HFFc6 (cell line): ENCODE measurements at regions not wholly inside any gene's neighbourhood (a gene's known extent, or its start where the extent isn't known, plus 50 kb on each side); places are given as distances from the start of the nearest gene placed in this dataset.
A peak's percentile ranks its signal among the peaks of the same experiment; 100 is the strongest.

Experiments used
- DNase-seq: peaks from one replicate; pipeline ENCODE4 v3.0.0-alpha.2; 2018
- H3K27ac Mint-ChIP-seq: 2 replicates; pipeline ENCODE4 v1.8.0; 2020; ENCODE audit warnings: mild to moderate bottlenecking, mixed read lengths
- H3K27me3 Mint-ChIP-seq: 2 replicates; pipeline ENCODE4 v1.8.0; 2021; ENCODE audit warnings: mild to moderate bottlenecking, moderate library complexity, mixed read lengths; ENCODE audit not compliant: insufficient read depth
- H3K36me3 Mint-ChIP-seq: 2 replicates; pipeline ENCODE4 v1.8.0; 2021; ENCODE audit warnings: low read depth, mixed read lengths
- H3K4me1 Mint-ChIP-seq: 2 replicates; pipeline ENCODE4 v1.8.0; 2020; ENCODE audit warnings: low read depth, mixed read lengths
- H3K4me3 Mint-ChIP-seq: 2 replicates; pipeline ENCODE4 v1.8.0; 2020; ENCODE audit warnings: mild to moderate bottlenecking, moderate library complexity, mixed read lengths
- H3K9me3 Mint-ChIP-seq: 2 replicates; pipeline ENCODE4 v1.8.0; 2020; ENCODE audit warnings: mild to moderate bottlenecking, mixed read lengths
- CTCF ChIP-seq: fragments of 200-600 bp; sonication (generic); IDR thresholded peaks from 2 replicates; pipeline ENCODE4 v1.5.0; 2021; ENCODE audit warnings: antibody characterized with exemption, mild to moderate bottlenecking

GRCh38 chr1:222918801-222919477 lies 104.1 kb downstream of the DISP1 start:
- H3K4me1 Mint-ChIP-seq: peaks cover 44% of the 10 kb centered on the region
- H3K27me3 Mint-ChIP-seq: no peaks in the 10 kb centered on the region
- no peak for TF ChIP-seq CTCF
- DNase-seq: peak; percentile 39
- peaks cover 23% of the 10 kb centered on the region for H3K9me3 Mint-ChIP-seq
- H3K27ac Mint-ChIP-seq: peak overlapping the region; percentile 83
- H3K4me3 Mint-ChIP-seq: peak overlapping the region; percentile 58
- H3K36me3 Mint-ChIP-seq: peaks cover 26% of the 10 kb centered on the region

GRCh38 chr1:222919478-222919865 lies 104.6 kb downstream of the DISP1 start:
- no peak for TF ChIP-seq CTCF
- Mint-ChIP-seq H3K9me3 (peaks cover 23% of the 10 kb centered on the region), H3K4me3 (peak overlapping the region; percentile 58), H3K27ac (peak overlapping the region; percentile 83), H3K4me1 (peaks cover 40% of the 10 kb centered on the region), H3K36me3 (peaks cover 26% of the 10 kb centered on the region), H3K27me3 (no peaks in the 10 kb centered on the region)
- peak; percentile 25 for DNase-seq

- H3K27me3 Mint-ChIP-seq: no peaks in the 10 kb centered on the region
- peaks cover 33% of the 10 kb centered on the region for H3K4me1 Mint-ChIP-seq
- no peak for DNase-seq
- H3K4me3 Mint-ChIP-seq: no peak overlapping the region
- H3K36me3 Mint-ChIP-seq: peaks cover 26% of the 10 kb centered on the region
- no peak for TF ChIP-seq CTCF
- no peak overlapping the region for H3K27ac Mint-ChIP-seq
- peaks cover 23% of the 10 kb centered on the region for H3K9me3 Mint-ChIP-seq
These were observed 105.3 kb downstream of the DISP1 start for GRCh38 chr1:222920169-222920568.

- no peak for TF ChIP-seq CTCF
- Mint-ChIP-seq H3K4me3 (no peak overlapping the region), H3K36me3 (peaks cover 21% of the 10 kb centered on the region), H3K4me1 (peaks cover 30% of the 10 kb centered on the region), H3K27me3 (no peaks in the 10 kb centered on the region), H3K27ac (no peak overlapping the region), H3K9me3 (peaks cover 20% of the 10 kb centered on the region)
- DNase-seq: no peak
These were observed 107.1 kb downstream of the DISP1 start for GRCh38 chr1:222921945-222922344.

GRCh38 chr1:222923506-222923905 lies 108.7 kb downstream of the DISP1 start:
- DNase-seq: no peak
- Mint-ChIP-seq H3K36me3 (peaks cover 5% of the 10 kb centered on the region), H3K4me3 (no peak overlapping the region), H3K4me1 (peaks cover 39% of the 10 kb centered on the region), H3K27me3 (no peaks in the 10 kb centered on the region), H3K27ac (no peak overlapping the region), H3K9me3 (peaks cover 4% of the 10 kb centered on the region; the same call in 1 of the 2 replicates)
- TF ChIP-seq CTCF: no peak
